ENCODE measurements at regions not wholly inside any gene's neighbourhood (a gene's known extent, or its start where the extent isn't known, plus 50 kb on each side); places are given as distances from the start of the nearest gene placed in this dataset.
"Not testable (repeated sequence)": the region's sequence is repeated elsewhere in the genome, so short reads cannot be mapped to it uniquely, and the experiment has no call there.

- no peak for DNase-seq (ENCODE audit: low read depth in 2 of 2)
Measured at GRCh38 chr16:63822818-63823217, 1299.0 kb downstream of the CDH11 start.

DNA sequence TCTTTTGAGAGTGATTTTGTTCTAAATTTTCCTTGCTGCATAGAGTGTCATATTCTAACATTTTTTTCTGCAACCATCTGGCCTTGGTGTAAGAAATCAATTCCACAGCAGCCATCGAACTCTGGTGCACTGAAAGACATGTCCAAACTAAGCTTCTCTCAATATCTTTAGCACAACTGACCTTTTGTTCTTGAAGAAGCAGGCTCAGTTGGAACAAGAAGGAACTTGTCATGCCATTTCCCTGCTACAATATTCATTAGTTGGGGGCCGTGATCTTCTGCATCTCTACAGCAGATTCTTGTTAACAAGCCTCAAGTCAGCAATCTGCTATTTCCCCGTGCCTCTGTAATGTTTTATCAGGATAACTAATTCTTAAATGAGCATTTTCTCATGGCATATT, 1305.6 kb downstream of the CDH11 start:
- DNase-seq (ENCODE audit: low read depth in 2 of 2) = no peak

DNA sequence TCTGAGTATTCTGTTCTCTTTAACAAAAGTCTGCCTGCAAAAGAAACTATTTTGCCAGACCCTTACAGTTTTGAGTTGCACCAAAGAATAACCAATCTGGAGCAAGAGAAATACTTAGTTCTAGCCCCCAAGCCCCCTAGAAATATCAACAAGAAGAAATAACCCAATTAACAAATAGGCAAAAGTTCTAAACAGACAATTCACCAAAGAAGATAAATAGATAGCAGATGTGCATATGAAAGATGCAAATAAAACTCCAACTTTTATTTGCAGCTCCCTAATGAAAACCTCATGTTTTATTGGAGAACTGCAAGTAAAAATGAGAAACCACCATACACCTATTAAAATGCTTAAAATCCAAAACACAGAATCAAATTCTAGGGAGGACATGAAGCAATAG, 1308.0 kb downstream of the CDH11 start:
- DNase-seq (ENCODE audit: low read depth in 2 of 2) = no peak

DNA sequence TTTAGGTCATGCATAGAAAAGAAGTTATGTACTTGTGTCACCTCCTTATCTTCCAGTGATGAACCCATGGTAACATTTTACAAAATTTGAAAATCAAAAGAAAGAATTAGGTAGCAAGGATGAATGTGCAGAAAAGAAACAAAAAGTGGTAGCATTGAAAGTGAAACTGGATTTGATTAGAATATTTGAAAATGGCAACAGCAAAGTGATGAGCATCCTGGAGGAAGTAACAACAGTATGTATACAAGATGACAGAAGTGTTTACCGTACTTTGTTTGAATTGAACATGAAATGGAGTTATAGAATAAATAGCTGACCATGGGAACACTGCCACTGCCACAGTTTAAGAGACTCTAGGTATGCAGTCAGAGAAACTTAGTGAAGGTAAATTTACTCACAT, 1313.1 kb downstream of the CDH11 start:
- DNase-seq (ENCODE audit: low read depth in 2 of 2) = no peak

GRCh38 chr16:63806794-63807506, 1314.9 kb downstream of the CDH11 start:
- no peak for DNase-seq (ENCODE audit: low read depth in 2 of 2)

GRCh38 chr16:63804126-63804525, 1317.7 kb downstream of the CDH11 start:
- DNase-seq (ENCODE audit: low read depth in 2 of 2) = no peak

DNA sequence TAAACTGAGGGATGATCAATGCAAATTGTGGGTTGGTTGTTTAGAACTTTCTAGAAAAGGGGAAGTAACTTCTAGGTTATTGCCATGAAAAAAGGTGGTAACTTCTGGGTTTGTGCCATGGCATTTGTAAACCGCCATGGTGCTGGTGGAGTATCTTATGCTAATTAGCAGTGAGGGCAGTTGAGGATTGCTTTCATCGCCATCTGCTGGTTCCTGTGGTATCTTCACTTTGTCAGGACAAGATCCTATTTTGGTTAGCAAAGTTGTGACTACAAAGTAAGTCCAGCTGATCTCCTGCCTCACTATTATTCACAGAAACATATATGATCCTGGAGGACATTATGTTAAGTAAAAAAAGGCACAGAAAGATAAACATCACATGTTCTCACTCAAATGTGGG, 1332.3 kb downstream of the CDH11 start:
- no peak for DNase-seq (ENCODE audit: low read depth in 2 of 2)

DNA sequence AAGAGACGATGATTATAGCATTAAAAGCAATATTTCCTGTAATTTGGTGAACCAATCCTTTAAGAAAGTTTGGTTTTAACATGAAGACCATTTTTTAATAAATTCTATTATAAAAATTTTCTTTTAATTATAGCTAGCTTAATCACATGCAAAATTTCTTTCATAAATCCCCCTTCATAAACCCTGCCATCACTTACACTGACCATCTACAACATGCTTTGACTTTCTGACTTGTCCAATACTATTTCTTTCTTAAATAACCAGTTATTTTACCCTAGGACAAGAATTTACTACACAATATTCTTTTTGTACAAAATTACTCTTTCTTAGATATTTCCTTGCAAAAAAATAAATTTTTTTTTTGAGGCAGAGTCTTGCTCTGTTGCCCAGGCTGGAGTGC, 1334.8 kb downstream of the CDH11 start:
- DNase-seq (ENCODE audit: low read depth in 2 of 2) = no peak

- no peak for DNase-seq (ENCODE audit: low read depth in 2 of 2)
Measured at GRCh38 chr16:63785170-63785569, 1336.7 kb downstream of the CDH11 start.

- DNase-seq (ENCODE audit: low read depth in 2 of 2) = no peak
Measured at GRCh38 chr16:63776437-63776836, 1345.4 kb downstream of the CDH11 start.

- DNase-seq (ENCODE audit: low read depth in 2 of 2) = no peak
Measured at GRCh38 chr16:63776034-63776433, 1345.8 kb downstream of the CDH11 start.

- no peak for DNase-seq (ENCODE audit: low read depth in 2 of 2)
Measured at GRCh38 chr16:63774302-63774701, 1347.6 kb downstream of the CDH11 start.

DNA sequence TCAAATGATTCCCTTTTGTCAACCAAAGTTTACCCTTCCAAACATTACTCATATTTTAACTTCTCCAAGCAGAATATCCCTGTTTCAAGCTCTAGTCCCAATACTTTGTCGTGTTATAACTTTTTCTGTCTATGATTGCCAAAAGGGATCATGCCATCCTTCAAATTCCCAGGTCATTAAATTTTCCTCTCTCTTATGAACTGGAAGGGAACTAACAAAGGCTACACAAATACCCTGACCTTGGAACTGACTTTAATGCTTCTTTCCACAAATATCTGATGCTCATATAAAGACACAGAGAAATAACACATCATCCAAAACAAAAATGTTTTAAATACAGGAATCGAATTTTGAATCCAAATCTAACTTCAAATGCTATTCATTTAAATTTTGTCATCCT, 1352.7 kb downstream of the CDH11 start:
- DNase-seq (ENCODE audit: low read depth in 2 of 2) = no peak

DNA sequence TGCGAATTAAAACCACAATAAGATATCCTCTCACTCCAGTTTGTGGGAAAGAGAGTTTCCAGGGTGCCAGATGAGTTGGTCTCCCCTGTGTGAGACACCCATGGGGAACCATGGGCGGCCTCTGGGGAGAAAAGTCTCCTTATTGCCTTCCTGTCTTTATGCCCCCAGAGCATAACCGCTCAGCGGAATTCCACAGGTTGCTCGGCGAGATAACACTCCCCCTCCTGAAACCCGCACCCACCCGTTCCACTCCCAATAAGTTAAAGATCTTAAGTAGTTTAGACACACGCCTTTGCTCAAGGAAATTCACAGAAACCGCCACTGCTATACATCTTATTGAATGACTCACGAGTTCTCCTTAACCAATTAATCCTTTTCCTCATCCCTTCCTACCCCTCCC, 1361.6 kb downstream of the CDH11 start:
- not testable (repeated sequence) for DNase-seq (ENCODE audit: low read depth in 2 of 2)

DNA sequence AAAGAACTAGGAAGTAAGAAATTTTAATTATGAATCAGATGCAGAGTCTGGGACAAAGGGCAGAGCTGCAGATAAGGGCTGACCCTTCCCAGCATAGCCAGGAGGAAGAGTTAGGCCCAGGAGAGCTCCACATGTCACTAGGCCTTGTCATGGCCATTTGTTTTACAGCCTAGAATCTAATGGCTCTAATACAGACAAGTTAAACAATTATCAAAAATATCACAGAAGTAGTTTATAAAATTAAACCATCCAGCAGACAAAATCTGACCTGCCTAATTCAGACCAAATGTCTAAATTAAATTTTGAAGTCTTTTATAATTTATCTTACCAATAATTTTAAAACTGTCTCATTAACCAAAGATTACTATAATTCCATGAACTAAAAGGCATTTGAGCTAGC, 1369.5 kb downstream of the CDH11 start:
- DNase-seq (ENCODE audit: low read depth in 2 of 2) = no peak

GRCh38 chr16:63749276-63749675, 1372.6 kb downstream of the CDH11 start:
- no peak for DNase-seq (ENCODE audit: low read depth in 2 of 2)

GRCh38 chr16:63745456-63745855, 1376.4 kb downstream of the CDH11 start:
- DNase-seq (ENCODE audit: low read depth in 2 of 2) = no peak

GRCh38 chr16:63744077-63744874, 1377.6 kb downstream of the CDH11 start:
- no peak for DNase-seq (ENCODE audit: low read depth in 2 of 2)

- DNase-seq (ENCODE audit: low read depth in 2 of 2) = no peak
Measured at GRCh38 chr16:63742150-63742549, 1379.7 kb downstream of the CDH11 start.

- no peak for DNase-seq (ENCODE audit: low read depth in 2 of 2)
Measured at GRCh38 chr16:63737633-63738032, 1384.2 kb downstream of the CDH11 start.

DNA sequence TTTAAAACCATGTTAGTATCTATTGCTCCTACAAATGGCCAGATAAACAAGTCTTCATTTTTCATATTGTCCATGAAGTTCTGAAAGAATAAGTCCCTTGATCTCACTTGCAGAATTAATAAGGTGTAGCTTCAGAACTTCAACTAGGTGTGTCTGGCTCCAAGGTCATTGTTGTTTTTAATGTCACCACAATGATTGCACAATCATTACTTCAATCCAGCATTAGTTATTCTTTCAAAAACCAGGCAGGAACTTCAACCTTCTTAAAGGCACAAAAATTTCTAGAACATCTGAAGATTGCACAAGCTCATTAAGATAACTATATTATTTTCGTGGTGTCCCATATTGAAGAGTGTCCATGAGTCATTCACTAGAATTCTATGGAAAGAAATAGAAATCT, 1386.4 kb downstream of the CDH11 start:
- DNase-seq (ENCODE audit: low read depth in 2 of 2) = no peak

GRCh38 chr16:63720848-63721247, 1401.0 kb downstream of the CDH11 start:
- DNase-seq (ENCODE audit: low read depth in 2 of 2) = no peak

DNA sequence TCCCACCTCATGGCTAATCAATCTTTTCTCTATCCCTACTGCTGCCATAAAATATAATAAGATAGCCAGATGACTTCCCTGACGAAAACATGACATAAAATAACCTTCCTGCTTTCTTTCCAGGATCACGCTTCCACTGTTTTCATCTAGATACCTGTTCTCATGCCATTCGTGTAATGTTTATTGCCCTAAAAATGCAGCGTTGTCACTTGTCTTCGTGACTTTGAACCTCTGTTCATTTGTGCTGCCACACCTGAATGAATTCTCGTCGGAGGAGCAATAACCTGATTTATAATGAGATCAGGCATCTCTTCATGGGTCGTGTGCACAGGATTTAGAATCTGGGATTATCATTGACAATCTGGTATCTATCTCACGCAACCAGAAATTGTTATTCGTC, 1401.9 kb downstream of the CDH11 start:
- DNase-seq (ENCODE audit: low read depth in 2 of 2) = no peak
